Activated CD8-positive, alpha-beta memory T cell treated with anti-CD3 and anti-CD28 coated beads, Interleukin-2, amount 50 U/mL, for 48 hours (primary cell): ENCODE measurements at regions not wholly inside any gene's neighbourhood (a gene's known extent, or its start where the extent isn't known, plus 50 kb on each side); places are given as distances from the start of the nearest gene placed in this dataset.

Experiments used
- DNase-seq: peaks from one replicate; pipeline ENCODE4 v3.0.0-alpha.2; 2020

GRCh38 chr10:88086187-88086960 is 222.9 kb downstream of the PTEN start:
- DNase-seq: no peak

- DNase-seq: no peak
These were observed 225.3 kb downstream of the PTEN start for GRCh38 chr10:88088441-88089340.

- no peak for DNase-seq
These were observed 226.1 kb downstream of the PTEN start for GRCh38 chr10:88089498-88089897.

- DNase-seq: no peak
These were observed 227.3 kb downstream of the PTEN start for GRCh38 chr10:88090568-88091214.

GRCh38 chr10:88091490-88092061 is 228.2 kb downstream of the PTEN start:
- DNase-seq: peak; percentile 76

GRCh38 chr10:88092265-88092664 is 228.8 kb downstream of the PTEN start:
- DNase-seq: no peak

GRCh38 chr10:88092973-88093372 is 229.5 kb downstream of the PTEN start:
- DNase-seq: no peak

- no peak for DNase-seq
These were observed 231.4 kb downstream of the PTEN start for GRCh38 chr10:88094795-88095194.

GRCh38 chr10:88095223-88095721 is 231.8 kb downstream of the PTEN start:
- DNase-seq: no peak

GRCh38 chr10:88095778-88096431 is 232.5 kb downstream of the PTEN start:
- no peak for DNase-seq

GRCh38 chr10:88097092-88097516 is 233.7 kb downstream of the PTEN start:
- no peak for DNase-seq

- no peak for DNase-seq
These were observed 234.1 kb downstream of the PTEN start for GRCh38 chr10:88097536-88097935.

- no peak for DNase-seq
These were observed 236.9 kb downstream of the PTEN start for GRCh38 chr10:88100281-88100680.

GRCh38 chr10:88101666-88102065 is 238.2 kb downstream of the PTEN start:
- DNase-seq: no peak

GRCh38 chr10:88103576-88103975 is 240.2 kb downstream of the PTEN start:
- DNase-seq: no peak

GRCh38 chr10:88104223-88104622 is 240.8 kb downstream of the PTEN start:
- no peak for DNase-seq

GRCh38 chr10:88106366-88106765 is 242.9 kb downstream of the PTEN start:
- no peak for DNase-seq

- DNase-seq: no peak
These were observed 244.1 kb downstream of the PTEN start for GRCh38 chr10:88107296-88108097.

- DNase-seq: no peak
These were observed 244.7 kb downstream of the PTEN start for GRCh38 chr10:88108115-88108610.

- DNase-seq: no peak
These were observed 246.9 kb downstream of the PTEN start for GRCh38 chr10:88110355-88110754.

- no peak for DNase-seq
These were observed 247.4 kb downstream of the PTEN start for GRCh38 chr10:88110822-88111221.
